Endothelial cell of umbilical vein (primary cell): ENCODE measurements at regions not wholly inside any gene's neighbourhood (a gene's known extent, or its start where the extent isn't known, plus 50 kb on each side); places are given as distances from the start of the nearest gene placed in this dataset.

ENCODE experiments used
- BruUV-seq: library from RNA; stranded (reverse); fragments of 400-500 nt; replicated peaks from 2 replicates; lab custom pipeline; 2021; lab: Mats Ljungman, UMichigan
- CTCF ChIA-PET: fragments of 300-600, 350-600 bp; sonication (Branson Sonifier 250); formaldehyde crosslinking; loops from one replicate; lab custom pipeline; 2021; ENCODE audit warnings: antibody characterized with exemption, inconsistent platforms; lab: Charles Lee
- POLR2A ChIA-PET: fragments of 300-600, 350-600 bp; sonication (Branson Sonifier 250); formaldehyde crosslinking; loops from one replicate; lab custom pipeline; 2021; ENCODE audit warnings: antibody characterized with exemption, inconsistent platforms; lab: Charles Lee
- DNase-seq: peaks from one replicate; pipeline ENCODE4 v3.0.0-alpha.2; 2011; ENCODE audit warnings: low read depth, low spot score
- FAIRE-seq: peaks from 2 replicates; lab custom pipeline; 2011; peaks lifted over from hg19 to GRCh38; lab: Jason Lieb, UNC
- H2AFZ ChIP-seq: 2 replicates; pipeline ENCODE4 v1.6.0; 2012; ENCODE audit warnings: low read depth, low read length, control low read depth, inconsistent platforms
- H3K27ac ChIP-seq: 2 replicates; pipeline ENCODE4 v1.5.1; 2011; ENCODE audit warnings: low read depth, mild to moderate bottlenecking, control low read depth, low read length, moderate library complexity; ENCODE audit not compliant: insufficient read depth
- H3K27me3 ChIP-seq, 2 experiments: 2 replicates each; pipeline versions ENCODE4 v1.6.0 to v1.6.1; 2011; ENCODE audit warnings: low read length in 2 of 2, mixed read lengths in 1 of 2; ENCODE audit not compliant: control insufficient read depth in 2 of 2, insufficient read depth in 2 of 2
- H3K36me3 ChIP-seq, 2 experiments: 2 replicates in 1 of 2; 3 replicates in 1 of 2; pipeline ENCODE4 v1.5.1; 2011; ENCODE audit warnings: low read length in 2 of 2, mild to moderate bottlenecking in 1 of 2, moderate library complexity in 1 of 2; ENCODE audit not compliant: control insufficient read depth in 2 of 2, insufficient read depth in 2 of 2; ENCODE audit errors: extremely low read depth in 1 of 2
- H3K4me1 ChIP-seq: 3 replicates; pipeline ENCODE4 v1.5.1; 2011; ENCODE audit warnings: mild to moderate bottlenecking, low read length; ENCODE audit not compliant: control insufficient read depth, insufficient read depth; ENCODE audit errors: extremely low read depth
- H3K4me2 ChIP-seq: 2 replicates; pipeline ENCODE4 v1.6.1; 2011; ENCODE audit warnings: low read length, control low read depth, mixed read lengths; ENCODE audit not compliant: insufficient read depth
- H3K4me3 ChIP-seq, 3 experiments: fragments of 200-600 bp in 1 of 3; sonication (generic), shearing (Covaris generic) in 1 of 3; replicated peaks in 1 of 3; 2 replicates each; pipeline ENCODE4 v1.5.1; 2011 to 2016; ENCODE audit warnings: control low read depth in 3 of 3, low read length in 3 of 3, mild to moderate bottlenecking in 2 of 3, inconsistent platforms in 1 of 3, low read depth in 1 of 3, moderate library complexity in 1 of 3; ENCODE audit not compliant: insufficient read depth in 1 of 3
- H3K79me2 ChIP-seq: 2 replicates; pipeline ENCODE4 v1.6.0; 2012; ENCODE audit warnings: low read length, inconsistent platforms; ENCODE audit not compliant: control insufficient read depth, insufficient read depth
- H3K9ac ChIP-seq: replicated peaks from 2 replicates; pipeline ENCODE3; 2011; ENCODE audit warnings: low read length, control low read depth; ENCODE audit not compliant: insufficient read depth; ENCODE audit errors: extremely low read depth
- H3K9me1 ChIP-seq: replicated peaks from 3 replicates; pipeline ENCODE4 v1.6.0; 2011; ENCODE audit warnings: mild to moderate bottlenecking, low read length; ENCODE audit not compliant: control insufficient read depth, insufficient read depth; ENCODE audit errors: extremely low read depth
- H3K9me3 ChIP-seq: replicated peaks from 2 replicates; pipeline ENCODE4 v1.5.1; 2012; ENCODE audit warnings: low read length, inconsistent platforms; ENCODE audit not compliant: control insufficient read depth, insufficient read depth
- H4K20me1 ChIP-seq: replicated peaks from 2 replicates; pipeline ENCODE3; 2011; ENCODE audit warnings: mild to moderate bottlenecking, low read length; ENCODE audit not compliant: control insufficient read depth, insufficient read depth; ENCODE audit errors: extremely low read depth
- CTCF ChIP-seq, 2 donors: IDR thresholded peaks; 1 replicate in 1 of 2; 2 replicates in 1 of 2; pipeline ENCODE4 v1.5.1; 2011; ENCODE audit warnings: low read length in 2 of 2, mild to moderate bottlenecking in 2 of 2, moderate library complexity in 2 of 2, control low read depth in 1 of 2, inconsistent platforms in 1 of 2, low read depth in 1 of 2; ENCODE audit not compliant: insufficient read depth in 1 of 2; ENCODE audit errors: extremely low read depth in 1 of 2
- EZH2 ChIP-seq: IDR thresholded peaks from 2 replicates; pipeline ENCODE4 v1.6.1; 2012; ENCODE audit warnings: borderline replicate concordance, low read depth, mild to moderate bottlenecking, moderate library complexity, low read length, inconsistent platforms; ENCODE audit not compliant: severe bottlenecking
- FOS ChIP-seq: IDR thresholded peaks from 2 replicates; pipeline ENCODE4 v1.6.1; 2011; ENCODE audit warnings: mild to moderate bottlenecking, low read length, moderate library complexity, borderline replicate concordance; ENCODE audit not compliant: insufficient read depth
- GATA2 ChIP-seq: IDR thresholded peaks from 2 replicates; pipeline ENCODE4 v1.7.0; 2011; ENCODE audit warnings: low read depth, mild to moderate bottlenecking, moderate library complexity, mixed read lengths, low read length; ENCODE audit not compliant: insufficient read length, insufficient read depth
- JUN ChIP-seq: IDR thresholded peaks from 2 replicates; pipeline ENCODE4 v1.6.1; 2011; ENCODE audit warnings: borderline replicate concordance, low read depth; ENCODE audit not compliant: insufficient read length, insufficient read depth
- MYC ChIP-seq: IDR thresholded peaks from one replicate; pipeline ENCODE4 v1.6.1; 2011; ENCODE audit warnings: mild to moderate bottlenecking, low read depth, low read length
- POLR2A ChIP-seq: IDR thresholded peaks from 2 replicates; pipeline ENCODE4 v1.6.1; 2012; ENCODE audit warnings: low read depth, mild to moderate bottlenecking, control low read depth, low read length
- POLR2AphosphoS5 ChIP-seq: IDR thresholded peaks from 2 replicates; pipeline ENCODE4 v1.6.1; 2012; ENCODE audit warnings: low read depth, mild to moderate bottlenecking, control low read depth, low read length, moderate library complexity; ENCODE audit not compliant: insufficient read depth
- dilution Hi-C: fragments of 300-500 bp; cut with MboI; formaldehyde crosslinking; loops from one replicate; pipeline ENCODE4 v1.15.0; 2019; ENCODE audit warnings: low sequenced_read_pairs; ENCODE audit not compliant: extremely low pct_ligation_motif_present
- intact Hi-C: fragments of 100-400 bp; cut with micrococcal nuclease; formaldehyde crosslinking; loops from one replicate; pipeline ENCODE4 v1.10.0; 2022
- TF ChIP-seq, protein P1 (sequence below): IDR thresholded peaks from 2 replicates; pipeline ENCODE4 v1.6.1; 2011; ENCODE audit not compliant: insufficient read depth, insufficient read length

- ChIA-PET POLR2A (no interaction called here), CTCF (interaction anchor here (1.9 kb wide), 1 partner anchor 129 kb away, joined by 4 read pairs; no protein-coding TSS in a partner anchor)
- Histone ChIP-seq H4K20me1 (no peaks in the 10 kb centered on the region), H2AFZ (no peak overlapping the region), H3K4me2 (no peak overlapping the region), H3K9me1 (no peaks in the 10 kb centered on the region), H3K9me3 (no peaks in the 10 kb centered on the region), H3K27ac (no peak overlapping the region), H3K9ac (no peak overlapping the region), H3K4me1 (no peaks in the 10 kb centered on the region), H3K4me3 (no peak overlapping the region), H3K79me2 (no peaks in the 10 kb centered on the region), H3K27me3 (no peaks in the 10 kb centered on the region), H3K36me3 (no peaks in the 10 kb centered on the region)
- dilution Hi-C loops, result no loop called here
- no peak for TF ChIP-seq MYC
- TF ChIP-seq POLR2AphosphoS5, result no peak
- TF ChIP-seq FOS, result no peak
- TF ChIP-seq CTCF (IDR thresholded peaks at IDR 0.05; ENCODE audit: extremely low read depth in 1 of 2, insufficient read depth in 1 of 2, low read depth in 1 of 2, low read length in 2 of 2), result no peak
- no peak for TF ChIP-seq POLR2A
- TF ChIP-seq GATA2, result no peak
- no peak for TF ChIP-seq JUN
- TF ChIP-seq, protein P1, sequence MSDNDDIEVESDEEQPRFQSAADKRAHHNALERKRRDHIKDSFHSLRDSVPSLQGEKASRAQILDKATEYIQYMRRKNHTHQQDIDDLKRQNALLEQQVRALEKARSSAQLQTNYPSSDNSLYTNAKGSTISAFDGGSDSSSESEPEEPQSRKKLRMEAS, result no peak
- TF ChIP-seq EZH2, result no peak
- intact Hi-C loops, result no loop called here
- DNase-seq (no peak), FAIRE-seq (no peak)
- BruUV-seq, result no TSS peak
Observed at GRCh38 chr2:207419331-207419730, 110.4 kb upstream of the CREB1 start.
